Coronary artery (tissue), 2 donors: ENCODE measurements at regions not wholly inside any gene's neighbourhood (a gene's known extent, or its start where the extent isn't known, plus 50 kb on each side); places are given as distances from the start of the nearest gene placed in this dataset.
"Not testable (repeated sequence)": the region's sequence is repeated elsewhere in the genome, so short reads cannot be mapped to it uniquely, and the experiment has no call there.

Experiments
- DNase-seq: peaks from one replicate; pipeline ENCODE4 v3.0.0-alpha.2; 2017; ENCODE audit warnings: low spot score
- H3K27ac ChIP-seq, 2 donors: fragments of 200-600 bp; sonication (generic); one replicate each; pipeline ENCODE4 v1.5.1; 2016 to 2019
- H3K4me3 ChIP-seq: fragments of 200-600 bp; sonication (generic); 2 replicates; pipeline ENCODE4 v1.5.1; 2016; ENCODE audit warnings: mild to moderate bottlenecking, moderate library complexity
- CTCF ChIP-seq: fragments of 200-600 bp; sonication (generic); IDR thresholded peaks from one replicate; pipeline ENCODE4 v1.5.1; 2019; ENCODE audit warnings: antibody characterized with exemption

- TF ChIP-seq CTCF, result no peak
- H3K4me3 ChIP-seq, result no peak overlapping the region
- DNase-seq, result no peak
- H3K27ac ChIP-seq, result no peak overlapping the region
Observed at GRCh38 chr3:153855772-153856171, 265.4 kb upstream of the ARHGEF26 start.

GRCh38 chr3:153856932-153857331 lies 264.3 kb upstream of the ARHGEF26 start:
- TF ChIP-seq CTCF, result no peak

GRCh38 chr3:153864793-153865192 lies 256.4 kb upstream of the ARHGEF26 start:
- no peak for TF ChIP-seq CTCF
- DNase-seq, result no peak
- Histone ChIP-seq H3K4me3 (no peak overlapping the region), H3K27ac (no peak overlapping the region)

More at GRCh38 chr3:153856932-153857331, 264.3 kb upstream of the ARHGEF26 start:
- H3K27ac ChIP-seq, result no peak overlapping the region
- H3K4me3 ChIP-seq, result no peak overlapping the region
- DNase-seq, result no peak

GRCh38 chr3:153866901-153867300 lies 254.3 kb upstream of the ARHGEF26 start:
- no peak for TF ChIP-seq CTCF
- Histone ChIP-seq H3K4me3 (no peak overlapping the region), H3K27ac (no peak overlapping the region)
- no peak for DNase-seq

- H3K27ac ChIP-seq, H3K4me3 ChIP-seq, DNase-seq: not testable (repeated sequence)
Observed at GRCh38 chr3:153874348-153874747, 246.8 kb upstream of the ARHGEF26 start.

- H3K4me3 ChIP-seq, result no peak overlapping the region
- no peak for TF ChIP-seq CTCF
- no peak overlapping the region for H3K27ac ChIP-seq
- DNase-seq, result no peak
Observed at GRCh38 chr3:153880493-153880892, 240.7 kb upstream of the ARHGEF26 start.

GRCh38 chr3:153881201-153881600 lies 240.0 kb upstream of the ARHGEF26 start:
- no peak for TF ChIP-seq CTCF

GRCh38 chr3:153885359-153885758 lies 235.8 kb upstream of the ARHGEF26 start:
- Histone ChIP-seq H3K4me3 (no peak overlapping the region), H3K27ac (no peak overlapping the region)
- no peak for DNase-seq
- TF ChIP-seq CTCF, result no peak

More at GRCh38 chr3:153881201-153881600, 240.0 kb upstream of the ARHGEF26 start:
- Histone ChIP-seq H3K4me3 (no peak overlapping the region), H3K27ac (no peak overlapping the region)
- no peak for DNase-seq
